ENCODE measurements at regions not wholly inside any gene's neighbourhood (a gene's known extent, or its start where the extent isn't known, plus 50 kb on each side); places are given as distances from the start of the nearest gene placed in this dataset.
"Not testable (repeated sequence)": the region's sequence is repeated elsewhere in the genome, so short reads cannot be mapped to it uniquely, and the experiment has no call there.

DNA sequence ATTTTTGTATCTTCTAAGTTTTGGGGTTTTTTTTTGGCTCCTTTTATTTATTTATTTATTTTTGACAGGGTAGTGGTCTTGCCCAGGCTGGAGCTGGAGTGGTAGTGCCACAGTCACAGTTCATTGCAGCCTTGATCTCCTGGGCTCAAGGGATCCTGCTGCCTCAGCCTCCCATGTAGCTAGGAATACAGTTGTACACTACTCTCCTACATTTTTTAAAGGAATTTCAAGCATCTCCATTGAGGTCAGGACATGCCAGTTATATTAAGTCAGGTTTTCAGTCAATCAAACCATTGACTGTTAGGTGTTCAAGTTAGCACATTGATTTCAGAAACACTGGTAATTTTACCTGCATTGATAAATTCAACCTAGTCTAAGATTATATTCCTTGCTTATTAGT, 480.5 kb upstream of the SPRY2 start:
- H3K9me3 ChIP-seq (ENCODE audit: low read length) = peaks cover 13% of the 10 kb centered on the region; the same call in 1 of the 2 replicates
- CTCF ChIA-PET (ENCODE audit: unreplicated experiment) = no interaction called here

DNA sequence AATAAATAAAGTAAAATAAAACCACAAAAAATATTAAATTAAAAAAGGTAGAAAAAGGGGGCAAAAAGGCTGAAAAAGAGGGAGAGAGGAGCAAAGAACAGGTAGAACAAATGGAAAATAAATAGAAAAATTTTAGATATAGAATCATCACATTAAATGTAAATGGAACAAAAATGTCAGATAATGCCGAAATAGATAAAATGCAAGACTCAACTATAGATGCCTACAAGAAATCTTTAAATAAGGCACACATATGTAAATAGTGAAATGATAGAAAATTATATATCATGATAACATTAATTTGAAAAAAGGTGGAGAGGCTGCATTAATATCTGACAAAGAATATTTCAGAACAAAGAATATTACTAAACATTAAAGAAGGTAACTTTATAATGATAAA, 477.1 kb upstream of the SPRY2 start:
- Histone ChIP-seq H3K4me2 (ENCODE audit: low read length) (no peak overlapping the region), H3K4me1 (ENCODE audit: insufficient read depth, low read length, poor library complexity, severe bottlenecking) (no peaks in the 10 kb centered on the region), H3K9me2 (ENCODE audit: insufficient read depth, low read length) (no peaks in the 10 kb centered on the region), H3K79me2 (ENCODE audit: insufficient read depth, low read depth, low read length) (no peaks in the 10 kb centered on the region), H3K9me3 (ENCODE audit: low read length) (peaks cover 14% of the 10 kb centered on the region; the same call in 1 of the 2 replicates), H3K36me3 (ENCODE audit: insufficient read depth, low read length) (no peaks in the 10 kb centered on the region), H2AFZ (ENCODE audit: low read length) (no peak overlapping the region), H3K27ac (ENCODE audit: low read depth, low read length, poor library complexity, severe bottlenecking) (no peak overlapping the region), H3K4me3 (ENCODE audit: low read depth, low read length, poor library complexity, severe bottlenecking) (no peak overlapping the region), H4K20me1 (ENCODE audit: insufficient read depth, low read length) (no peaks in the 10 kb centered on the region)
- ChIA-PET CTCF (ENCODE audit: unreplicated experiment) (no interaction called here), POLR2A (no interaction called here)
- intact Hi-C loops (cut with micrococcal nuclease; ENCODE audit: unreplicated experiment) = no loop called here
- BruUV-seq (replicated peaks) = no TSS peak
- DNase-seq (ENCODE audit: low spot score) = no peak
- no peak for TF ChIP-seq EZH2phosphoT487 (IDR thresholded peaks at IDR 0.05; ENCODE audit: borderline replicate concordance, low read depth, low read length)
- TF ChIP-seq, protein P1, sequence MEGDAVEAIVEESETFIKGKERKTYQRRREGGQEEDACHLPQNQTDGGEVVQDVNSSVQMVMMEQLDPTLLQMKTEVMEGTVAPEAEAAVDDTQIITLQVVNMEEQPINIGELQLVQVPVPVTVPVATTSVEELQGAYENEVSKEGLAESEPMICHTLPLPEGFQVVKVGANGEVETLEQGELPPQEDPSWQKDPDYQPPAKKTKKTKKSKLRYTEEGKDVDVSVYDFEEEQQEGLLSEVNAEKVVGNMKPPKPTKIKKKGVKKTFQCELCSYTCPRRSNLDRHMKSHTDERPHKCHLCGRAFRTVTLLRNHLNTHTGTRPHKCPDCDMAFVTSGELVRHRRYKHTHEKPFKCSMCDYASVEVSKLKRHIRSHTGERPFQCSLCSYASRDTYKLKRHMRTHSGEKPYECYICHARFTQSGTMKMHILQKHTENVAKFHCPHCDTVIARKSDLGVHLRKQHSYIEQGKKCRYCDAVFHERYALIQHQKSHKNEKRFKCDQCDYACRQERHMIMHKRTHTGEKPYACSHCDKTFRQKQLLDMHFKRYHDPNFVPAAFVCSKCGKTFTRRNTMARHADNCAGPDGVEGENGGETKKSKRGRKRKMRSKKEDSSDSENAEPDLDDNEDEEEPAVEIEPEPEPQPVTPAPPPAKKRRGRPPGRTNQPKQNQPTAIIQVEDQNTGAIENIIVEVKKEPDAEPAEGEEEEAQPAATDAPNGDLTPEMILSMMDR (conservative IDR thresholded peaks at IDR 0.05; ENCODE audit: low read length) = no peak

More for the DNA sequence above, 480.5 kb upstream of the SPRY2 start:
- H3K79me2 ChIP-seq (ENCODE audit: insufficient read depth, low read depth, low read length) = no peaks in the 10 kb centered on the region
- intact Hi-C loops (cut with micrococcal nuclease; ENCODE audit: unreplicated experiment) = no loop called here
- POLR2A ChIA-PET = no interaction called here
- BruUV-seq (replicated peaks) = no TSS peak
- H3K4me2 ChIP-seq (ENCODE audit: low read length) = no peak overlapping the region
- H2AFZ ChIP-seq (ENCODE audit: low read length) = no peak overlapping the region
- no peak for TF ChIP-seq EZH2phosphoT487 (IDR thresholded peaks at IDR 0.05; ENCODE audit: borderline replicate concordance, low read depth, low read length)
- TF ChIP-seq, protein P1 (conservative IDR thresholded peaks at IDR 0.05; ENCODE audit: low read length) = no peak
- no peaks in the 10 kb centered on the region for H3K36me3 ChIP-seq (ENCODE audit: insufficient read depth, low read length)
- no peak overlapping the region for H3K27ac ChIP-seq (ENCODE audit: low read depth, low read length, poor library complexity, severe bottlenecking)
- no peak overlapping the region for H3K4me3 ChIP-seq (ENCODE audit: low read depth, low read length, poor library complexity, severe bottlenecking)
- no peaks in the 10 kb centered on the region for H4K20me1 ChIP-seq (ENCODE audit: insufficient read depth, low read length)
- no peaks in the 10 kb centered on the region for H3K9me2 ChIP-seq (ENCODE audit: insufficient read depth, low read length)
- H3K4me1 ChIP-seq (ENCODE audit: insufficient read depth, low read length, poor library complexity, severe bottlenecking) = no peaks in the 10 kb centered on the region
- no peak for DNase-seq (ENCODE audit: low spot score)

DNA sequence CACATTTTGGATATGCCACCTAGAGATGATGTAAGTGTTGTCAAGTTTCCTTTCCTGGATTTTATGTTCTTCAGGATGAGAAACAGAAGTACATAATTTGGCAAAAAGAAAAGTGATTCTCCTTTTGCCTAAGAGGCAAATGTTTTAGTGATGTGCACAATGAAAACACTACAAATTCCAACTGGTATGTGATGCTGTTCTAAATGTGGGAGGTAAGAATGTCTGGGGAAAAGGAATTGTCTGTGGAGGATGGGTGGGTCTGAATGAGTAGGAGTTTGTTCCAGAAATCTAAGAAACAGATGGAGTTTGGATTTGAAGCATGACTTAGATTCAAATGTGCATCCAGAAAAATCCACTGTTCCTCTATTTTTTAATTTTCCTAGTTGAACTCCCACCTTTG, 473.6 kb upstream of the SPRY2 start:
- no peak overlapping the region for H3K4me3 ChIP-seq (ENCODE audit: low read depth, low read length, poor library complexity, severe bottlenecking)
- peaks cover 14% of the 10 kb centered on the region; the same call in 1 of the 2 replicates for H3K9me3 ChIP-seq (ENCODE audit: low read length)
- no peak overlapping the region for H2AFZ ChIP-seq (ENCODE audit: low read length)
- no peaks in the 10 kb centered on the region for H3K9me2 ChIP-seq (ENCODE audit: insufficient read depth, low read length)
- POLR2A ChIA-PET = no interaction called here
- no peak for DNase-seq (ENCODE audit: low spot score)
- CTCF ChIA-PET (ENCODE audit: unreplicated experiment) = no interaction called here
- H3K27ac ChIP-seq (ENCODE audit: low read depth, low read length, poor library complexity, severe bottlenecking) = no peak overlapping the region
- no peaks in the 10 kb centered on the region for H4K20me1 ChIP-seq (ENCODE audit: insufficient read depth, low read length)
- BruUV-seq (replicated peaks) = no TSS peak
- H3K36me3 ChIP-seq (ENCODE audit: insufficient read depth, low read length) = no peaks in the 10 kb centered on the region
- no peak for TF ChIP-seq EZH2phosphoT487 (IDR thresholded peaks at IDR 0.05; ENCODE audit: borderline replicate concordance, low read depth, low read length)
- TF ChIP-seq, protein P1 (conservative IDR thresholded peaks at IDR 0.05; ENCODE audit: low read length) = no peak
- no peaks in the 10 kb centered on the region for H3K4me1 ChIP-seq (ENCODE audit: insufficient read depth, low read length, poor library complexity, severe bottlenecking)
- intact Hi-C loops (cut with micrococcal nuclease; ENCODE audit: unreplicated experiment) = no loop called here
- no peaks in the 10 kb centered on the region for H3K79me2 ChIP-seq (ENCODE audit: insufficient read depth, low read depth, low read length)
- H3K4me2 ChIP-seq (ENCODE audit: low read length) = no peak overlapping the region

DNA sequence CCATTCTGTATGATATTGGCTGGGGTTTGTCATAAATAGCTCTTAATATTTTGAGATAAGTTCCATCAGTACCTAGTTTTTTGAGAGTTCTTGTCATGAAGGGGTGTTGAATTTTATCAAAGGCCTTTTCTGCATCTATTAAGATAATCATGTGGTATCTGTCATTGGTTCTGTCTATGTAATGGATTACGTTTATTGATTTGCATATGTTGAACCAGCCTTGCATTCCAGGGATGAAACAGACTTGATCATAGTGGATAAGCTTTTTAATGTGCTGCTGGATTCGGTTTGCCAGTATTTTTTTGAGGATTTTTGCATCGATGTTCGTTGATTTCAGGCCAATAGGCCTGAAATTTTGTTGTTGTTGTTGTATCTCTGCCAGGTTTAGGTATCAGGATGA, 469.4 kb upstream of the SPRY2 start:
- H3K4me3 ChIP-seq (ENCODE audit: low read depth, low read length, poor library complexity, severe bottlenecking); H3K36me3 ChIP-seq (ENCODE audit: insufficient read depth, low read length); H3K27ac ChIP-seq (ENCODE audit: low read depth, low read length, poor library complexity, severe bottlenecking); H2AFZ ChIP-seq (ENCODE audit: low read length); intact Hi-C loops (cut with micrococcal nuclease; ENCODE audit: unreplicated experiment); H3K9me2 ChIP-seq (ENCODE audit: insufficient read depth, low read length); H3K4me1 ChIP-seq (ENCODE audit: insufficient read depth, low read length, poor library complexity, severe bottlenecking); H3K4me2 ChIP-seq (ENCODE audit: low read length); H3K9me3 ChIP-seq (ENCODE audit: low read length); H3K79me2 ChIP-seq (ENCODE audit: insufficient read depth, low read depth, low read length); H4K20me1 ChIP-seq (ENCODE audit: insufficient read depth, low read length); BruUV-seq (replicated peaks); CTCF ChIA-PET (ENCODE audit: unreplicated experiment); DNase-seq (ENCODE audit: low spot score): not testable (repeated sequence)
- POLR2A ChIA-PET = interaction anchor here (0.7 kb wide), 1 partner anchor 87 kb away, joined by 3 read pairs; no protein-coding TSS in a partner anchor
